SW 1271 (cell line): ENCODE measurements at regions not wholly inside any gene's neighbourhood (a gene's known extent, or its start where the extent isn't known, plus 50 kb on each side); places are given as distances from the start of the nearest gene placed in this dataset.
"Not testable (repeated sequence)": the region's sequence is repeated elsewhere in the genome, so short reads cannot be mapped to it uniquely, and the experiment has no call there.

ENCODE experiments used
- DNase-seq, 2 experiments: peaks; one replicate each; lab custom pipeline; 2025; lab: John Stamatoyannopoulos, UW

DNA sequence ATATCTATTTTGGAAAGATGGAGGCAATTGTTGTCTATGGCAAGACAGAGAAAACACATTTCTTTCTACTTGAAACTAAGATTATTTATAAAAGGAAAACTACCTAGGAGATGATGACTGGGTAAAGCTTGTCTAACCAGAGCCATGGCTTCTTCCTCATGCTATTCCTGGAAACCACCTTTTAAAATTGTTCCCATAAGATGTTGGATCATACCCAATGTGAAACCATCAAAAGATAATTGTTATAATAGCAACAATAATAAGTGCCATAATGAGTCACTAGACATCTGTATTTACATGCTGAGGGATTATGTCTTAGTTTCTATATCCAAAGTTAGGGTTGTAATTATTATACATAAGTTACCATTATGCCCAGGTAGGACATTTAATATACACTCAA is 428.4 kb downstream of the KCNJ2 start:
- DNase-seq, result no peak

DNA sequence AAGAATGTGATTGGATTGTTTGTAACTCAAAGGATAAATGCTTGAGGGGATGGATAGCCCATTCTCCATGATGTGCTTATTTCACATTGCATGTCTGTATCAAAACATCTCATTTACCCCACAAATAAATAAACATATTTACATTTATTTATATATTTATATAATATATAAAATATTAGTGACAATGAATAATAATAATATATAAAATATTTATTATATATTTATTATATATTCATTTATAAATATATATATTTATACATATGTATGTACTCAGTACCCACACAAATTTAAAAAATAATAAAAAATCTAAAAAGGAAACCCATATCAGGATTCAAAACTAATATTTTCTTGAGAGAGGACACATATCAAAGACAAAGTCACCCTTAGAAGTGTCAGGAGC is 429.9 kb downstream of the KCNJ2 start:
- DNase-seq, result no peak

DNA sequence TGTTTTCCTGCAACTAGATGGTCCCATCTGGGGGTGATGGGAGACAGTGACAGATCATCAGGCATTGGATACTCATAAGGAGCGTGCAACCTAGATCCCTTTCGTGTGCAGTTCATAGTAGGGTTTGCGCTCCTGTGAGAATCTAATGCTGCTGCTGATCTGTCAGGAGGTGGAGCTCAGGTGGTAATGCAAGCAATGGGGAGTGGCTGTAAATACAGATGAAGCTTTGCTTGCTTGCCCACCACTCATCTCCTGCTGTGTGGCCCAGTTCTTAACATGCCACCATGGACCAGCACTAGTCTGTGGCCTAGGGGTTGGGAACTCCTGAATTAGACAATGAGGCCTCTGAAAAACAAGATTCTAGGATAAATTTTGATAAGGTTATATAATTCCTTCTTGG is 430.6 kb downstream of the KCNJ2 start:
- not testable (repeated sequence) for DNase-seq

DNA sequence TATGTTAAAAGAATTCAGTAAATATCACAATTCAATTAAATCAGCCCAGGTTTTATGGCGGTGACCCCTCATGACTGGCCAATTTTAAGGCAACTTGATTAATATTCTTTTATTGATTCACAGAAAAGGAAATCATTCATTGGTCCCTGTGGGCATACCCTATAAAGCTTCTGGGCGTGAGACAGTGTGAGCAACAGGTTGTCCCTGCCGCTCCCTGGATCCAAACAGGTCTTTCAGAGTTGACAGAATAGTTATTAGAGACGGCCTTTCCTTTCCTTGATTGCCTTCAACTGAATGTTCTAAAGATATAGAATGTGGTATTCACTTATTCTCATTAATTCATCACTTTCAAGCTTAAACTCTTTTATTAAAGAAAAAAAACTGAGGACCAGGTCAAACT is 433.9 kb downstream of the KCNJ2 start:
- DNase-seq, result no peak

DNA sequence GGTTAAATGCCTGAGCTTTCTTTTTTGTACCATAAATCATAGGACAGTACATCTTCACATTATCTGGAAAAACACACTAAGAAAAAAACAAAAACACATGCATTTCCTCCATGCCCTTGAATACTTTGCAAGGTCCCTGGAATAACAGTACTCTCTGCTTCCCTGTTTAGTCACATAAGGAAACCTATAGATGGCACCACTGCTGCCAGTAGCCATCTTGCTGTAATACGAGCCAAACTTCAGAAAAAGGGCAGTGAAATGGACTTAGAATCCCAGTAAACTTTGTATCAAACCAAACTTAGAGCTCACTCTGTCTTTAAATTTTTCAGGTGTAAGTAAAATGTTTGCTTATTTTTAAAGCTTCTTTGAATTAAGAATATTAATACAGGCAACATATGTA is 435.5 kb downstream of the KCNJ2 start:
- DNase-seq, result peak in 1 of 2 experiments; percentile 4

DNA sequence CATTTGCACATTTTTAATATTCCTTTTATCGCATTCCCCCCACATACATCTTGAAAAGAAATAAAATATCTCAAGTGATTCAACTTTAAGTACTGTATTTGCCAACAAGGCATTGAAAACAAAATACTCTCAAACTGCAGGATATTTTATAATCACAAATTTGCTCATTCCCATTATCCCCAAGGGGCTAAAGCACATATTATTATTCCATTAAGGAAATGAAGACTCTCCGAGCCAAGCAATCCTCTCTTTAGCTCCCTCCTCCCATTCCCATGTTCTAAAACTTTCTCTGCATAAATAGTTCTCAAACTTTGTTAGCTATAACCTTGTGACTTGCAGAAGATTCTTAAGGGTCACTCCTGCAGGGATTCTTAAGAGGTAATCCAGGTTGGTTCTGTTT is 436.8 kb downstream of the KCNJ2 start:
- DNase-seq, result no peak

DNA sequence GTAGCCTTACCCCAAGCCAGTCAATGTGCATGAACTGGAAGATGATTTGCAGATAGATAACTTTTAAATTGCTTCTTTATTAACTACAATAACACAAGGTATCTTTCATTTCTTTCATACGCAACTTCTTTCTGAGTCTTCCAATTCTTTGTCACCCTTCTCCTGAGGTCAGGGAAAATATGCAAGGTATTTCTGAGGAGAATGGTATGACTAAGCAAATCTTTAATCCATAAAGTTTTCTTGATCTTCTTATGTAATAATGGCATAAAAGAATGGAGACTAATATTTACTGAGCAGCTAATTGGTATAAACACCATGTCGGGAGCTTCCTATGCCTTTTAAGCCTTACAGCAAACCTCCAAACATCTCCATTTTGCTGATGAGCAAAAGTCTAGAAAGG is 438.9 kb downstream of the KCNJ2 start:
- no peak for DNase-seq

DNA sequence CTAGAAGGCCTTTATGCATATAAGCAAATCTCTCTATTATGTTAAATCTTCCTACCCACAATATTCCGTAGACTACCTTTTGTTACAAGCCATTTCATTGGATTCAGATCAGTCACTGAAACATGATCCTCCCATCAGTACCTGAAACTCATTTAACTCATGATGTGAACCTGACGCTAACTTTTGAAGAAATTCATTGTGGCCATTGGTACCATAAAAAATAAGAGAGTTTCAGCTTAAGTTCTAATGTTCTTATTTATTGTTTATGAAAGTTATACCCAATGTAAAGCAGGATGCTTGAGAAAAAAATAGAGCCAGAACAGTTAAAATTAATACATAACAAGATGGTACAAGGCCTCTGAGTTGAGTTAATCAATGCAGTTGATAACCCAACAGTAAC is 439.6 kb downstream of the KCNJ2 start:
- DNase-seq, result no peak

DNA sequence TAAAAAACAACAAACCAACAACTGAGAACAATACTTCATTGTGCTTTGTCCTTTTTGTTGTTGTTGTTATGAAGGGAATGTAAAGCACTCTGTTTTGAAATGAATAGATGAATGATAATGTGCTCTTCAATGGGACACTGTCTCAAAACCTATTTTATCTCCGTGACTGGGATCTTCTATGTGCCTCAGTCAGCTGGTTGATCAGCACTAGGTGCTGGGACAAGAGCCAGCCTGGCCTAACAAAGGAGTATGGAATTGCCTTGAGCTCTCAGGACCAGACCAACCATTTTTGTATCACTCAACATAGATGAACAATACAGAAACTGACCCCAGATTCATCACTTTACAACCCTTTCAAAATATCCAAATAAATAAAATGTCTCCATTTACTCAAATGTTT is 440.2 kb downstream of the KCNJ2 start:
- no peak for DNase-seq

DNA sequence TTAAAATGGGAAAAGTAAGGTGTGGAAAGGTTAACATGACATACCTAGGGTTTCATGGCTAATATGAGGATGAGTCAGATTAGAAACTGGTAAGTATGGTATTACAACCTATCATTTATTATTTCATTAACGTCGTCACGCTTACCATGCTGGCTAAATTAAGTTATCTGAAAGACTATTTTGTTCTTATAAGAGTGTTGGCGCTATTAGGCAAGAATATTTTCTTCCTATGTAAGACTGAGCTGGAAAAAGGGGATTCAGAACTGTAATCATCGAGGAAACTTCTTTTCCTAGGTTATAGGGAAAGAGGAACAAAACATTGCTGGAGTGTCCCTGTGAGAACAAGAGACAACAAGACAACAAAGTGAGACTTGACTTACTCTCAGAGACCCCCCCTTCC is 440.8 kb downstream of the KCNJ2 start:
- no peak for DNase-seq

DNA sequence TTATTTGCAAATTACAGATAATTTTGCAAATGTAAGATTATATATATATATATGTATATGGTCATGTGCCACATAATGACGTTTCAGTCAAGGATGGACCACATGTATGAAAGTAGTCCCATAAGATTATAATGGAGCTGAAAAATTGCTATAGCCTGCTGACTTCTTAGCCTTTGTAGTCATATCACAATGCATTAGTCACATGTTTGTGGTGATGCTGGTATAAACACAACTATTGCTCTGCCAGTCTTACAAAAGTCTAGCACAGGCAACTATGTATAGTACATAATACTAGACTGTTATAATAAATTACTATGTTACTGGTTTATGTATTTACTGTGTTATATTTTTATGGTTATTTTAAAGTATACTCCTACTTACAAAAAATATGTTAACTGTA is 444.3 kb downstream of the KCNJ2 start:
- no peak for DNase-seq

DNA sequence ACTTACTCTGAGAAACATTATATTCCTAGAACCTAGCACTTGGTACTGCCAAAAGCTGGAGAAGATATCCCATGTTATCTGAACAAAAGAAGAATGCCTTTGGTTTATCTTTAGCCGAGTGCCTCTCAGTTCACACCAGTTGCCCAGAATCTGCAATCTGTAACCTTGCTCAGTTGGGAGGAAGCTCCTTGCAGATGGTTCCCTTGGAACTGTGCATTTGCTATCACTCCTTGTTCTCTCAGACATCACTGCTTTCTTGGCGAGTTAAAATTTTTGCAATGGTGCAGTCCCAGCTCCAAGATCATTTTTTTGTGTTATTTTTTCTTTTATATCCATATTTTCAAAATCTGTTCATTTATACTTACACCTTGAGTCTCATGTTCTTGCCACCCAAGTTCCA is 446.5 kb downstream of the KCNJ2 start:
- DNase-seq, result no peak

DNA sequence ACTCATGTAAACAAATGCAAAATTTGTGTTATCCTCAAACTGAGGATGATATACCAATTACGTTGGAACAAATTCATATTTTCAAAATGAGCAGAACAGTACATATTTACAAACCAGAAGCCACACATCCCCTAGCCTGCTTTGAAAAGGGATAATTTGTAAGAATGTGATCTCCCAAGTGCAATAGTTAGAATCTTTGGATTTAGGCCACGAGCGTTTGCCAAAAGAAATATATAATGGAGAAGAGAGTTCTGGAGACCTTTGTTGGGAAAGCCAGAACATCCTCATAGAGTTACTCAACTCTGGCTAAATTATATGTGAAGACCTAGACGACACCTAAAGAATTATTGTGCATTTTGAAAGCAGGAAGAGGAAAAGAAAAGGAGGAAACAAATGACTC is 449.3 kb downstream of the KCNJ2 start:
- no peak for DNase-seq

DNA sequence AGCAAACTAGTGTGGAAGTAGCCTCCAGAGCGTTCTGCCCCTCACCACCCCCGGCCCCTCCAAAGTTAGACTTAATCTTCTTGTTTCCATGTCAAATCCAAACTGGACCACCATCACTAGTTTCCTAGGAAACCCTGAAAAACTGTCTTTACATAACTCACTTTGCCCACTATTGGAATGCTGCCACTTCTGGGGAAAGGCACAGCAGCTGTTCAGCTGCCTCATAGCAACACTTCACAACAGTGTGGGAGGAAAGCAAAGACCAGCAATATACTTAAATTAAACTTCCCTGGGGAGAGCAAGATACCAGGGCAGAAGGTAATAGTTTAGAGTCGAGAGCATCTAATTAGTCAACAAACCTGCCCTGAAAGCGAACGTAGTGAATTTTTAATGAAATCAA is 452.2 kb downstream of the KCNJ2 start:
- DNase-seq, result no peak

DNA sequence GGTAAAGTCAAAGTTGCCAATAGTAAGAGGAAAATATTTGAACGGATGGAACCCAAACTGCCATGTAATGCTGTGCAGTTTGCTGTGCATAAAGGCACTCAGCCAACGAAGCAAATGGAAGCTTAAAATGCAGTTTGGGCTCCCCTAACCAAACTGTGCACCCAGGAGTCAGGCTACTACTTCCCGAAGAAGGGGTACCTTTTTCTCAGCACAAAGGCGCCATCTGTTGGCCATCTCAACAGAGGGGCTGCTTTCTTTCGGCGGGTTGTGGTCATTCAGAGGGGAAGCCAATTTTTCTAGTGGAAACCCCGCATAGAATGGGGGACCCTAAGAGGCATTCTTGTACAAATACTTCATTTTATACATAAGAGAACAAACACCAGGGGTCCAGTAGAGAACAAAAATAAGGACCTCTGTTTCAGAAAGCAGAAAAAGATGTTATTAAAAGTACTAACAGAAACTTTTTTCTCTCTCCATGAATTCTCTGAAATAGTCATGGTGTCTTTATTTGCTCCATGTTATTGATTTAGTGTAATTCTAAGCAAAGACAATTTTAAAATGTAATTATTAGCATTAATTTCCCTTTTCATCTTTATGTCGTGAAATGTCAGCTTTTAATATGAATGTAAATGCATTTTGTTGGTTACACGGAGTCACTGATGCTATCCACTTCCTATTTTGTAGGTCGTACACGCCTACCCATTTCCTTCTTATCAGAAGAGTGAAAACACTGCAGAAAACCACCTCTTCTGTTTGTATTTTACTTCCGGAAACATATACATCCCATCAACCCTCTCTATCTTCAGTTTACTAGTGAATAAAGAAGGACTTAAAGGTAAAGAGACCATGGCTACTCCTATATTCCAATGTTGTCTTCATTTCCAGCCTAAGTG is 453.3 kb downstream of the KCNJ2 start:
- DNase-seq, result peak in 1 of 2 experiments; percentile 17

DNA sequence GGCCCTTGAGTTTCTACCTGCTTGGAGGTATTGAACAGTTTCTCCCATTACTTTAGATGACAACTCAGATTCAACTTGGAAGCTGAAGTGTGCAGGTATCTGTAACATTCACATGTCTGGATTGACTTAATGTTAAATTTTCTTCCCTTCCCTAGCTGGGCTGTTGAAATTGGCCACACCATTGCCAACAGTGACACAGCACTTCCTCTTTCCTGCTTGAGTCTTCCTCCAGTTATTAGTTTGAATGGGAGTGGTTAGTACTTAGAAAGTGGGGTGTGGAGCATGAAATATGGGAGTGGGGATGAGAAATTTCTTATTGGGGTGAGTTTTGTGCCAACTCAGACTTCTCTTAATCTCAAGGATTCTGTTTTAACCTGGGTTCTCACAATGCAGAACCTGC is 454.9 kb downstream of the KCNJ2 start:
- DNase-seq, result no peak

DNA sequence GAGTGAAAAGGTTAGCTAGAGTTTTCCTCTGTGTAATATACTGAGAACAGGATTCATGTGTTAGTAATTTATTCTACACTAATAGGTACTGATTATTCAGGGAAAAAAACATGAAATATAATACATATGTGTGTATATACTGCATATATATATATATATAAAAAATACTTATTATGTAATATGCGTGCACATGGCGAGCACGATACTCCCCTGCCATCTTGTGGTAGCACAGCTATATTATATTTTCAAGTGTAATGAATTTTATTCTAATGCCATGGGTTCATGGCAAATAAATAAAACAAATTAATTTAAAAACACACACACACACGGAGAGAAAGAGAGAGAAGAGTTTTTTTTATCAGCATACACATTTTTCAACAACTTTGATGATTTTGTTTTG is 460.6 kb downstream of the KCNJ2 start:
- DNase-seq, result no peak

DNA sequence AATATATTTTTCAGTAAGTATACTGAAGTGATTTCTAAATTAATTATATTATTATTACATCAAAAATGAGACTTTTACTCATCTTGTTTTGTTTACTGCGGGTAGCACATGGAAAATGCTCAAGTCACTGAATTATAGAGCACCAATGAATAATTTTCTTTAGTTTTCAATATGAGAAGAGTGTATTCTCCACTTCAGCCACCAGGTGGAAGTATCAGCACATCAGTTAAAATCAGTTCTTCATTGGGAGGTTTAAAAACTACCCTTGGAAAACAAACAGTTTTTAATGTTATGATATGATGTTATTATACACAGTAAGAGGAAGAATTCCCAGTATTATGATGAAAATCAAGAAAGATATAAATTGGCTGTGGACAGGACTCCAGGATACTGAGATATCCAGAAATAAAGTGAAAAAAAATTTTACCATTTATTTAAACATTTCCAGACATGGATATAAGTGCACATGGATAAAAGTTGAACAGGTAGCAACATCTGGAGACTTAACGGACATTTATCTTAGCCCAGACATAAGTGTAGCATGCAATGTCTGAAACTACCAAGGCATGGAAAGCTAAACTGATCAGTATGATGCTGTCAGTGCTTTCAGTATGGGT is 467.3 kb downstream of the KCNJ2 start:
- DNase-seq, result peak in 1 of 2 experiments; percentile 44

DNA sequence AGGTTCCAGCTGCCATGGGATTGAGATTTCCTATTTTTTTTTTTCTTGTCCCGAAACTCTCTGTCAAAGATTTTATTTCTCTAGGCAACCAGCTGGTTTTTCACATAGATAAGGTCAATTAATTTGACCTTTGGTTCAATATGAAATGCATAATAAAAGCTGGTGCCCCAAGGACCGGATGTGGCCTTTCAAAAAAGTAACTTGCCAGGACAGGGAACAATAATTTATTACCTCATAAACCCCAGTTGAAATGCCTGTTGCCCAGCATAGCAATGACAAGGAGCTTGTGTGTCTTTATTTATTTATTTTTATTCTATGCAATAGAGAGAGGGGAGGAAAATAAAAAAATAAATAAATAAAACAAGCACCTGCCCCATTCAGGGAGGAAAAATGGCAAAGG is 472.7 kb downstream of the KCNJ2 start:
- DNase-seq, result no peak

DNA sequence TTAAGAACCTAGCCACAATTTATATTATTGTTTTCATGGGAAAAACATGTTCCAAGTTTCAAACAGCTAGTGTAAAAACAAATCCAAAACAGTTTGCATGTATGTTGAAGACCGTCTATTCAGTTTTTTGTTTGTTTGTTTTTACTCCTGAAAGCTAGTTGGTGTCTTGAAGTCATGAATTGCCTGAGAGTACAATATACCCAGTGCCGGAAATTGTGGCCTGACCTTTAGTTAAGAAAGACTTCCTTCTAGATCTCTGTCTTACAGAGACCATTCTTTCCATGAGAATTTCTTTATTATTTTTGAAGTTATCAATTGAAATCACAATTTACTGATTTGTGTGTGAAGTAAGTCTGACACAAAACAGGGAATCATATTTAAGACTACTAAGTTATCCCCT is 474.8 kb downstream of the KCNJ2 start:
- DNase-seq, result no peak

DNA sequence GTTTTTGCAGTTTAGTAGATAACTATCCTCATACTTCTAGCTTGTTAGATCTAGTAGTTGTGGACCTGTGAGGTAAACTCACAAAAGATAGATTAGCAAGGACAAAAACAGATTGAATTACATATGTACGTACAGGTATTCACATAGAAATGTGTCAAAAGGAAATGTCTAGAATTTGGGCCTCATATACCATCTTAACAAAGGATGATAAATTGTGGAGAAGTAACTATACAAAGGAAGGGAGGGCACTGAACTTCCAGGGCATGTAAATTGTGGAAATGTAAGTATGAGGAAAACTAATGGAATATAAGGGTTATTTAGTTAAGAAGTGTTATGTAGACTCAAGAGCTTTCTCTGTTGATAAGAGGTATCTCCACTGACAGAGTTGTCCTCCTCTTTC is 477.3 kb downstream of the KCNJ2 start:
- no peak for DNase-seq

DNA sequence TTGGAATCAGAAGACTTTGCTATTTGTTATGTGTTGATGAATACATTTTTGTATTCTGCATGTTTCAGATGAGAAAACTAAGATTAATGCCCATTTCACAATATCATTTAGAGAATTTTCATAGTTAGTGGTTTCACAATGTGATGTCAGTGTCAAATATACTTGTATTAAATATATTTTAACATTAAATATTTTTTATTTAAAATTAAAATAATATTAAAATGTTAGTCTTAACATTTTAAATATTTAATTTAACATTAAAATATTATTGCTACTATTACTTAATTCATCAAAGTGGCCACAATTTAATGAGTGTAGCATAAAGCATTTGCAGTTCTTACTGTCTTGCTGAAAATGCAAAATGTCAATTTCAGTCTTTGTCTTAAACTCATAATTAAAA is 478.8 kb downstream of the KCNJ2 start:
- DNase-seq, result no peak

DNA sequence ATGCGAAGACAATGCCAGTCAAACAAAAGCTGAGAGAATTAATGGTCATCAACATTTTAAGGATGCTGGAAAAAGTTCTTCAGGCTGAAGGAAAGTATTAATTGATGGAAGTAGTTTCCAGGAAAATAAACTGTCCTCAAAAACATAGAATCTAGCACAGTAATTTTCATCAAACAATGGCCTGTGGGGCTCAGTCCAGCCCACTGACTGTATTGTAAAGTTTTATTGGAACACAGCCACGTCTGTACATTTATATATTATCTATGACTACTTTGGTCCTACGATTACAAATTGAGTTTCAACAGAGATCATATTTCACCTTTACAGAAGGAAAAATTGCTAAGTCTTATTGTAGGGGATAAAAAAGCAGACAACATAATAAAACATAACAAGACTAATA is 484.5 kb downstream of the KCNJ2 start:
- no peak for DNase-seq

DNA sequence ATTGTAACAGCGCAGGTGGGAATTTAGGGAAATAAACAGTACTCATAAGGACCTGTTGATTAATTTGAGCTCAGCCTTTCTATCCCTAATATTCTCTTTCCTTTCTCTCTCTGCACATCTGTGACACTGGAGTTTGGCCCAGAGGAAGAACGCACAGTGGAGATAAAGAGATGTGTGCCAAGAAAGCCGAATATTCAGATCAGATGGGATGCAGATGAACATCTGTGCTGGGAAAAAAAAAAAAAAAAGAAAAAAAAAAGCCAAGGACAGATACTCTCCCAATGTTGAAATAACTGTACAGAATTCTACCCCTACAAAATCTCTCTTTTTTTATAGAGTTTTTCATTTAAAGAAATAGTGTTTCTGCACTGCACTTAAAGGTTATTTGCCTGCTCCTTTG is 485.4 kb downstream of the KCNJ2 start:
- DNase-seq, result no peak
